Caco-2 (cell line): ENCODE measurements at regions not wholly inside any gene's neighbourhood (a gene's known extent, or its start where the extent isn't known, plus 50 kb on each side); places are given as distances from the start of the nearest gene placed in this dataset.

Experiments used
- BruUV-seq: library from RNA; stranded (reverse); fragments of 400-500 nt; replicated peaks from 2 replicates; lab custom pipeline; 2021; lab: Mats Ljungman, UMichigan
- CTCF ChIA-PET: fragments of 300-600 bp; sonication (Branson Sonifier 250); formaldehyde crosslinking; loops from one replicate; lab custom pipeline; 2022; ENCODE audit warnings: antibody characterized with exemption; lab: Charles Lee
- POLR2A ChIA-PET: fragments of 300-600 bp; sonication (Branson Sonifier 250); formaldehyde crosslinking; loops from one replicate; lab custom pipeline; 2022; ENCODE audit warnings: antibody characterized with exemption; lab: Charles Lee
- DNase-seq, 2 experiments: peaks; one replicate each; pipeline versions ENCODE4 v3.0.0 to v3.0.0-alpha.2; 2020 to 2022
- H3K27me3 ChIP-seq: replicated peaks from 2 replicates; pipeline ENCODE4 v1.6.0; 2011; ENCODE audit warnings: low read length; ENCODE audit not compliant: control insufficient read depth, insufficient read depth
- H3K36me3 ChIP-seq: 2 replicates; pipeline ENCODE4 v1.5.1; 2011; ENCODE audit warnings: low read length; ENCODE audit not compliant: control insufficient read depth, insufficient read depth
- H3K4me1 ChIP-seq: fragments of 250-450 bp; sonication (Bioruptor Pico); 2 replicates; pipeline ENCODE4 v1.5.1; 2020; ENCODE audit warnings: mild to moderate bottlenecking
- H3K4me3 ChIP-seq: 2 replicates; pipeline ENCODE4 v1.5.1; 2011; ENCODE audit warnings: low read depth, mild to moderate bottlenecking, control low read depth, low read length
- H3K9me3 ChIP-seq: fragments of 250-450 bp; sonication (Bioruptor Pico); 2 replicates; pipeline ENCODE4 v1.5.1; 2020; ENCODE audit warnings: mild to moderate bottlenecking, moderate library complexity
- H3K27ac Mint-ChIP-seq: one replicate; pipeline ENCODE4 v1.8.0; 2022; ENCODE audit warnings: mixed read lengths; ENCODE audit not compliant: unreplicated experiment
- H3K27me3 Mint-ChIP-seq: one replicate; pipeline ENCODE4 v1.8.0; 2022; ENCODE audit warnings: mixed read lengths; ENCODE audit not compliant: insufficient read depth, unreplicated experiment
- H3K36me3 Mint-ChIP-seq: one replicate; pipeline ENCODE4 v1.8.0; 2022; ENCODE audit warnings: mild to moderate bottlenecking, mixed read lengths; ENCODE audit not compliant: insufficient read depth, unreplicated experiment
- H3K4me1 Mint-ChIP-seq: one replicate; pipeline ENCODE4 v1.8.0; 2022; ENCODE audit warnings: low read depth, mixed read lengths; ENCODE audit not compliant: unreplicated experiment
- H3K4me3 Mint-ChIP-seq: one replicate; pipeline ENCODE4 v1.8.0; 2022; ENCODE audit warnings: mild to moderate bottlenecking, moderate library complexity, mixed read lengths; ENCODE audit not compliant: unreplicated experiment
- H3K9me3 Mint-ChIP-seq: one replicate; pipeline ENCODE4 v1.8.0; 2022; ENCODE audit warnings: mixed read lengths; ENCODE audit not compliant: unreplicated experiment
- intact Hi-C: fragments of 100-400 bp; cut with micrococcal nuclease; formaldehyde crosslinking; loops from one replicate; pipeline ENCODE4 v1.10.0; 2022; ENCODE audit not compliant: unreplicated experiment
- TF ChIP-seq, protein P1 (sequence below), 2 experiments: fragments of 200-600 bp in 1 of 2; IDR thresholded peaks; 1 replicate in 1 of 2; 2 replicates in 1 of 2; pipeline versions ENCODE4 v1.5.1 to v1.8.0; 2011 to 2022; ENCODE audit warnings: antibody characterized with exemption in 1 of 2, control low read depth in 1 of 2, inconsistent platforms in 1 of 2, low read depth in 1 of 2, low read length in 1 of 2, mild to moderate bottlenecking in 1 of 2, moderate library complexity in 1 of 2; ENCODE audit not compliant: insufficient read depth in 1 of 2, severe bottlenecking in 1 of 2, unreplicated experiment in 1 of 2

GRCh38 chrX:117096528-117096927 is 633.8 kb upstream of the CT83 start:
- Mint-ChIP-seq H3K27me3 (no peaks in the 10 kb centered on the region), H3K36me3 (no peaks in the 10 kb centered on the region), H3K27ac (no peak overlapping the region), H3K4me1 (no peaks in the 10 kb centered on the region), H3K9me3 (no peaks in the 10 kb centered on the region), H3K4me3 (no peak overlapping the region)
- no peaks in the 10 kb centered on the region for H3K36me3 ChIP-seq
- intact Hi-C loops, result no loop called here
- H3K27me3 ChIP-seq, result no peaks in the 10 kb centered on the region
- no peak overlapping the region for H3K4me3 ChIP-seq
- no TSS peak for BruUV-seq
- H3K9me3 ChIP-seq, result no peaks in the 10 kb centered on the region
- no peak for DNase-seq
- TF ChIP-seq, protein P1, sequence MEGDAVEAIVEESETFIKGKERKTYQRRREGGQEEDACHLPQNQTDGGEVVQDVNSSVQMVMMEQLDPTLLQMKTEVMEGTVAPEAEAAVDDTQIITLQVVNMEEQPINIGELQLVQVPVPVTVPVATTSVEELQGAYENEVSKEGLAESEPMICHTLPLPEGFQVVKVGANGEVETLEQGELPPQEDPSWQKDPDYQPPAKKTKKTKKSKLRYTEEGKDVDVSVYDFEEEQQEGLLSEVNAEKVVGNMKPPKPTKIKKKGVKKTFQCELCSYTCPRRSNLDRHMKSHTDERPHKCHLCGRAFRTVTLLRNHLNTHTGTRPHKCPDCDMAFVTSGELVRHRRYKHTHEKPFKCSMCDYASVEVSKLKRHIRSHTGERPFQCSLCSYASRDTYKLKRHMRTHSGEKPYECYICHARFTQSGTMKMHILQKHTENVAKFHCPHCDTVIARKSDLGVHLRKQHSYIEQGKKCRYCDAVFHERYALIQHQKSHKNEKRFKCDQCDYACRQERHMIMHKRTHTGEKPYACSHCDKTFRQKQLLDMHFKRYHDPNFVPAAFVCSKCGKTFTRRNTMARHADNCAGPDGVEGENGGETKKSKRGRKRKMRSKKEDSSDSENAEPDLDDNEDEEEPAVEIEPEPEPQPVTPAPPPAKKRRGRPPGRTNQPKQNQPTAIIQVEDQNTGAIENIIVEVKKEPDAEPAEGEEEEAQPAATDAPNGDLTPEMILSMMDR (IDR thresholded peaks at IDR 0.05; ENCODE audit: insufficient read depth in 1 of 2, low read depth in 1 of 2, low read length in 1 of 2, severe bottlenecking in 1 of 2, unreplicated experiment in 1 of 2), result no peak
- ChIA-PET CTCF (no interaction called here), POLR2A (no interaction called here)
- H3K4me1 ChIP-seq, result no peaks in the 10 kb centered on the region

DNA sequence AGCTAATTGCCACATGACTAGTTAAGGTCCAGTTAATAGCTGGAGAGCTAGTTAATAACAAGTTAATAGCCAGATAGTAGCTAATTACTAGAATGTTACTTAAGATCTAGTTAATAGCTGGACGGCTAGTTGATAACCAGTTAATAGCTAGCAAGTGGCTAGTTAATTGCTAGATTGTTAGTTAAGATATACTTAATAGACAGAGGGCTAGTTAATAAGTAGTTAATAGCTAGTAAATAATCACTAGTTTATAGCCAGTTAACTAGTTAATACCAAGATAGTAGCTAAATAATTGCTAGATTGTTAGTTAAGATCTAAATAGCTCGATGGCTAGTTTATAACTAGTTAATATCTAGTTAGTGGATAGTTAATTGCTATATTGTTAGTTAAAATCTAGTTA is 632.6 kb upstream of the CT83 start:
- ChIA-PET POLR2A (no interaction called here), CTCF (no interaction called here)

GRCh38 chrX:117094149-117094548 is 631.4 kb upstream of the CT83 start:
- TF ChIP-seq, protein P1 (IDR thresholded peaks at IDR 0.05; ENCODE audit: insufficient read depth in 1 of 2, low read depth in 1 of 2, low read length in 1 of 2, severe bottlenecking in 1 of 2, unreplicated experiment in 1 of 2), result no peak
- Histone ChIP-seq H3K4me3 (no peak overlapping the region), H3K36me3 (no peaks in the 10 kb centered on the region), H3K9me3 (no peaks in the 10 kb centered on the region), H3K4me1 (no peaks in the 10 kb centered on the region), H3K27me3 (no peaks in the 10 kb centered on the region)
- no peak for DNase-seq
- H3K27ac Mint-ChIP-seq, result no peak overlapping the region
- H3K9me3 Mint-ChIP-seq, result no peaks in the 10 kb centered on the region
- POLR2A ChIA-PET, result no interaction called here
- BruUV-seq, result no TSS peak
- no peak overlapping the region for H3K4me3 Mint-ChIP-seq
- intact Hi-C loops, result no loop called here
- H3K27me3 Mint-ChIP-seq, result no peaks in the 10 kb centered on the region
- H3K36me3 Mint-ChIP-seq, result no peaks in the 10 kb centered on the region
- H3K4me1 Mint-ChIP-seq, result no peaks in the 10 kb centered on the region
- CTCF ChIA-PET, result no interaction called here

More for the DNA sequence above, 632.6 kb upstream of the CT83 start:
- no peak for DNase-seq
- intact Hi-C loops, result no loop called here
- Mint-ChIP-seq H3K4me1 (no peaks in the 10 kb centered on the region), H3K27ac (no peak overlapping the region), H3K9me3 (no peaks in the 10 kb centered on the region), H3K4me3 (no peak overlapping the region), H3K36me3 (no peaks in the 10 kb centered on the region), H3K27me3 (no peaks in the 10 kb centered on the region)
- Histone ChIP-seq H3K9me3 (no peaks in the 10 kb centered on the region), H3K4me1 (no peaks in the 10 kb centered on the region), H3K36me3 (no peaks in the 10 kb centered on the region), H3K27me3 (no peaks in the 10 kb centered on the region), H3K4me3 (no peak overlapping the region)
- TF ChIP-seq, protein P1 (IDR thresholded peaks at IDR 0.05; ENCODE audit: insufficient read depth in 1 of 2, low read depth in 1 of 2, low read length in 1 of 2, severe bottlenecking in 1 of 2, unreplicated experiment in 1 of 2), result no peak
- no TSS peak for BruUV-seq
